ENCODE measurements at regions not wholly inside any gene's neighbourhood (a gene's known extent, or its start where the extent isn't known, plus 50 kb on each side); places are given as distances from the start of the nearest gene placed in this dataset.

GRCh38 chr15:38873158-38873557 is 308.5 kb upstream of the RASGRP1 start (continued):
- TF ChIP-seq, protein P1, sequence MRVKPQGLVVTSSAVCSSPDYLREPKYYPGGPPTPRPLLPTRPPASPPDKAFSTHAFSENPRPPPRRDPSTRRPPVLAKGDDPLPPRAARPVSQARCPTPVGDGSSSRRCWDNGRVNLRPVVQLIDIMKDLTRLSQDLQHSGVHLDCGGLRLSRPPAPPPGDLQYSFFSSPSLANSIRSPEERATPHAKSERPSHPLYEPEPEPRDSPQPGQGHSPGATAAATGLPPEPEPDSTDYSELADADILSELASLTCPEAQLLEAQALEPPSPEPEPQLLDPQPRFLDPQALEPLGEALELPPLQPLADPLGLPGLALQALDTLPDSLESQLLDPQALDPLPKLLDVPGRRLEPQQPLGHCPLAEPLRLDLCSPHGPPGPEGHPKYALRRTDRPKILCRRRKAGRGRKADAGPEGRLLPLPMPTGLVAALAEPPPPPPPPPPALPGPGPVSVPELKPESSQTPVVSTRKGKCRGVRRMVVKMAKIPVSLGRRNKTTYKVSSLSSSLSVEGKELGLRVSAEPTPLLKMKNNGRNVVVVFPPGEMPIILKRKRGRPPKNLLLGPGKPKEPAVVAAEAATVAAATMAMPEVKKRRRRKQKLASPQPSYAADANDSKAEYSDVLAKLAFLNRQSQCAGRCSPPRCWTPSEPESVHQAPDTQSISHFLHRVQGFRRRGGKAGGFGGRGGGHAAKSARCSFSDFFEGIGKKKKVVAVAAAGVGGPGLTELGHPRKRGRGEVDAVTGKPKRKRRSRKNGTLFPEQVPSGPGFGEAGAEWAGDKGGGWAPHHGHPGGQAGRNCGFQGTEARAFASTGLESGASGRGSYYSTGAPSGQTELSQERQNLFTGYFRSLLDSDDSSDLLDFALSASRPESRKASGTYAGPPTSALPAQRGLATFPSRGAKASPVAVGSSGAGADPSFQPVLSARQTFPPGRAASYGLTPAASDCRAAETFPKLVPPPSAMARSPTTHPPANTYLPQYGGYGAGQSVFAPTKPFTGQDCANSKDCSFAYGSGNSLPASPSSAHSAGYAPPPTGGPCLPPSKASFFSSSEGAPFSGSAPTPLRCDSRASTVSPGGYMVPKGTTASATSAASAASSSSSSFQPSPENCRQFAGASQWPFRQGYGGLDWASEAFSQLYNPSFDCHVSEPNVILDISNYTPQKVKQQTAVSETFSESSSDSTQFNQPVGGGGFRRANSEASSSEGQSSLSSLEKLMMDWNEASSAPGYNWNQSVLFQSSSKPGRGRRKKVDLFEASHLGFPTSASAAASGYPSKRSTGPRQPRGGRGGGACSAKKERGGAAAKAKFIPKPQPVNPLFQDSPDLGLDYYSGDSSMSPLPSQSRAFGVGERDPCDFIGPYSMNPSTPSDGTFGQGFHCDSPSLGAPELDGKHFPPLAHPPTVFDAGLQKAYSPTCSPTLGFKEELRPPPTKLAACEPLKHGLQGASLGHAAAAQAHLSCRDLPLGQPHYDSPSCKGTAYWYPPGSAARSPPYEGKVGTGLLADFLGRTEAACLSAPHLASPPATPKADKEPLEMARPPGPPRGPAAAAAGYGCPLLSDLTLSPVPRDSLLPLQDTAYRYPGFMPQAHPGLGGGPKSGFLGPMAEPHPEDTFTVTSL (CRISPR knock-in tag; IDR thresholded peaks at IDR 0.05; ENCODE audit: borderline replicate concordance) = 0 out of 2 replicates have a peak, but pooled peaks have one; percentile 19
- TF ChIP-seq ZNF761 (CRISPR knock-in tag; conservative IDR thresholded peaks at IDR 0.05) (no peak), ZNF549 (CRISPR knock-in tag; IDR thresholded peaks at IDR 0.05) (no peak), ZUFSP (CRISPR knock-in tag; IDR thresholded peaks at IDR 0.05; ENCODE audit: borderline replicate concordance) (no peak), RFX3 (CRISPR knock-in tag; IDR thresholded peaks at IDR 0.05) (no peak), ZNF598 (CRISPR knock-in tag; IDR thresholded peaks at IDR 0.05; ENCODE audit: borderline replicate concordance) (no peak), SMAD1 (CRISPR knock-in tag; IDR thresholded peaks at IDR 0.05; ENCODE audit: borderline replicate concordance, low read depth) (no peak), ZFX (CRISPR knock-in tag; IDR thresholded peaks at IDR 0.05; ENCODE audit: low read depth) (no peak), HOXA7 (CRISPR knock-in tag; IDR thresholded peaks at IDR 0.05) (no peak)
- TF ChIP-seq, protein P2, sequence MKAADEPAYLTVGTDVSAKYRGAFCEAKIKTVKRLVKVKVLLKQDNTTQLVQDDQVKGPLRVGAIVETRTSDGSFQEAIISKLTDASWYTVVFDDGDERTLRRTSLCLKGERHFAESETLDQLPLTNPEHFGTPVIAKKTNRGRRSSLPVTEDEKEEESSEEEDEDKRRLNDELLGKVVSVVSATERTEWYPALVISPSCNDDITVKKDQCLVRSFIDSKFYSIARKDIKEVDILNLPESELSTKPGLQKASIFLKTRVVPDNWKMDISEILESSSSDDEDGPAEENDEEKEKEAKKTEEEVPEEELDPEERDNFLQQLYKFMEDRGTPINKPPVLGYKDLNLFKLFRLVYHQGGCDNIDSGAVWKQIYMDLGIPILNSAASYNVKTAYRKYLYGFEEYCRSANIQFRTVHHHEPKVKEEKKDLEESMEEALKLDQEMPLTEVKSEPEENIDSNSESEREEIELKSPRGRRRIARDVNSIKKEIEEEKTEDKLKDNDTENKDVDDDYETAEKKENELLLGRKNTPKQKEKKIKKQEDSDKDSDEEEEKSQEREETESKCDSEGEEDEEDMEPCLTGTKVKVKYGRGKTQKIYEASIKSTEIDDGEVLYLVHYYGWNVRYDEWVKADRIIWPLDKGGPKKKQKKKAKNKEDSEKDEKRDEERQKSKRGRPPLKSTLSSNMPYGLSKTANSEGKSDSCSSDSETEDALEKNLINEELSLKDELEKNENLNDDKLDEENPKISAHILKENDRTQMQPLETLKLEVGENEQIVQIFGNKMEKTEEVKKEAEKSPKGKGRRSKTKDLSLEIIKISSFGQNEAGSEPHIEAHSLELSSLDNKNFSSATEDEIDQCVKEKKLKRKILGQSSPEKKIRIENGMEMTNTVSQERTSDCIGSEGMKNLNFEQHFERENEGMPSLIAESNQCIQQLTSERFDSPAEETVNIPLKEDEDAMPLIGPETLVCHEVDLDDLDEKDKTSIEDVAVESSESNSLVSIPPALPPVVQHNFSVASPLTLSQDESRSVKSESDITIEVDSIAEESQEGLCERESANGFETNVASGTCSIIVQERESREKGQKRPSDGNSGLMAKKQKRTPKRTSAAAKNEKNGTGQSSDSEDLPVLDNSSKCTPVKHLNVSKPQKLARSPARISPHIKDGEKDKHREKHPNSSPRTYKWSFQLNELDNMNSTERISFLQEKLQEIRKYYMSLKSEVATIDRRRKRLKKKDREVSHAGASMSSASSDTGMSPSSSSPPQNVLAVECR (CRISPR knock-in tag; IDR thresholded peaks at IDR 0.05; ENCODE audit: borderline replicate concordance) = no peak
- TF ChIP-seq, protein P3, sequence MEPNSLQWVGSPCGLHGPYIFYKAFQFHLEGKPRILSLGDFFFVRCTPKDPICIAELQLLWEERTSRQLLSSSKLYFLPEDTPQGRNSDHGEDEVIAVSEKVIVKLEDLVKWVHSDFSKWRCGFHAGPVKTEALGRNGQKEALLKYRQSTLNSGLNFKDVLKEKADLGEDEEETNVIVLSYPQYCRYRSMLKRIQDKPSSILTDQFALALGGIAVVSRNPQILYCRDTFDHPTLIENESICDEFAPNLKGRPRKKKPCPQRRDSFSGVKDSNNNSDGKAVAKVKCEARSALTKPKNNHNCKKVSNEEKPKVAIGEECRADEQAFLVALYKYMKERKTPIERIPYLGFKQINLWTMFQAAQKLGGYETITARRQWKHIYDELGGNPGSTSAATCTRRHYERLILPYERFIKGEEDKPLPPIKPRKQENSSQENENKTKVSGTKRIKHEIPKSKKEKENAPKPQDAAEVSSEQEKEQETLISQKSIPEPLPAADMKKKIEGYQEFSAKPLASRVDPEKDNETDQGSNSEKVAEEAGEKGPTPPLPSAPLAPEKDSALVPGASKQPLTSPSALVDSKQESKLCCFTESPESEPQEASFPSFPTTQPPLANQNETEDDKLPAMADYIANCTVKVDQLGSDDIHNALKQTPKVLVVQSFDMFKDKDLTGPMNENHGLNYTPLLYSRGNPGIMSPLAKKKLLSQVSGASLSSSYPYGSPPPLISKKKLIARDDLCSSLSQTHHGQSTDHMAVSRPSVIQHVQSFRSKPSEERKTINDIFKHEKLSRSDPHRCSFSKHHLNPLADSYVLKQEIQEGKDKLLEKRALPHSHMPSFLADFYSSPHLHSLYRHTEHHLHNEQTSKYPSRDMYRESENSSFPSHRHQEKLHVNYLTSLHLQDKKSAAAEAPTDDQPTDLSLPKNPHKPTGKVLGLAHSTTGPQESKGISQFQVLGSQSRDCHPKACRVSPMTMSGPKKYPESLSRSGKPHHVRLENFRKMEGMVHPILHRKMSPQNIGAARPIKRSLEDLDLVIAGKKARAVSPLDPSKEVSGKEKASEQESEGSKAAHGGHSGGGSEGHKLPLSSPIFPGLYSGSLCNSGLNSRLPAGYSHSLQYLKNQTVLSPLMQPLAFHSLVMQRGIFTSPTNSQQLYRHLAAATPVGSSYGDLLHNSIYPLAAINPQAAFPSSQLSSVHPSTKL (CRISPR knock-in tag; IDR thresholded peaks at IDR 0.05) = peak; percentile 69
